HEK293T (cell line): ENCODE measurements at regions not wholly inside any gene's neighbourhood (a gene's known extent, or its start where the extent isn't known, plus 50 kb on each side); places are given as distances from the start of the nearest gene placed in this dataset.

Experiments used
- CTCF ChIA-PET: fragments of 350-600 bp; formaldehyde crosslinking; extraction: SDS; loops from one replicate; lab custom pipeline; 2021; ENCODE audit warnings: antibody characterized with exemption, inconsistent platforms; lab: Yijun Ruan, JAX
- POLR2A ChIA-PET: fragments of 350-600 bp; formaldehyde crosslinking; extraction: SDS; loops from one replicate; lab custom pipeline; 2020; ENCODE audit warnings: antibody characterized with exemption, inconsistent platforms; lab: Yijun Ruan, JAX
- DNase-seq: peaks from one replicate; pipeline ENCODE4 v3.0.0; 2012; ENCODE audit warnings: mixed read lengths; ENCODE audit errors: extremely low spot score
- ARNT ChIP-seq: fragments of 450-650 bp; IDR thresholded peaks from 2 replicates; pipeline ENCODE4 v1.6.1; 2017; ENCODE audit warnings: mild to moderate bottlenecking
- BHLHE40 ChIP-seq: fragments of 450-650 bp; IDR thresholded peaks from 2 replicates; pipeline ENCODE4 v1.6.1; 2016; ENCODE audit warnings: mild to moderate bottlenecking, moderate library complexity, borderline replicate concordance
- CTBP1 ChIP-seq: fragments of 450-650 bp; IDR thresholded peaks from 2 replicates; pipeline ENCODE4 v1.6.1; 2016; ENCODE audit warnings: borderline replicate concordance
- ELF4 ChIP-seq: fragments of 450-650 bp; IDR thresholded peaks from 2 replicates; pipeline ENCODE4 v1.6.1; 2017; ENCODE audit warnings: antibody characterized with exemption
- FOXA1 ChIP-seq: fragments of 450-650 bp; IDR thresholded peaks from 2 replicates; pipeline ENCODE4 v1.6.1; 2016; ENCODE audit warnings: mild to moderate bottlenecking
- FOXK2 ChIP-seq: fragments of 450-650 bp; IDR thresholded peaks from 2 replicates; pipeline ENCODE4 v1.6.1; 2016; ENCODE audit warnings: mild to moderate bottlenecking
- FOXM1 ChIP-seq: fragments of 450-650 bp; IDR thresholded peaks from 2 replicates; pipeline ENCODE4 v1.6.1; 2017; ENCODE audit warnings: mild to moderate bottlenecking, borderline replicate concordance
- HDGF ChIP-seq: fragments of 450-650 bp; IDR thresholded peaks from 2 replicates; pipeline ENCODE4 v1.6.1; 2017; ENCODE audit warnings: antibody characterized with exemption, borderline replicate concordance
- L3MBTL2 ChIP-seq: fragments of 450-650 bp; conservative IDR thresholded peaks from 2 replicates; pipeline ENCODE4 v1.6.1; 2016; ENCODE audit warnings: mild to moderate bottlenecking
- LEF1 ChIP-seq: fragments of 450-650 bp; IDR thresholded peaks from 2 replicates; pipeline ENCODE4 v1.6.1; 2017; ENCODE audit warnings: mild to moderate bottlenecking, borderline replicate concordance
- NFRKB ChIP-seq: fragments of 450-650 bp; IDR thresholded peaks from 2 replicates; pipeline ENCODE4 v1.6.1; 2016; ENCODE audit warnings: mild to moderate bottlenecking, moderate library complexity
- PKNOX1 ChIP-seq: fragments of 450-650 bp; IDR thresholded peaks from 2 replicates; pipeline ENCODE4 v1.6.1; 2016
- SP1 ChIP-seq: fragments of 450-650 bp; IDR thresholded peaks from 2 replicates; pipeline ENCODE4 v1.6.1; 2017
- SUZ12 ChIP-seq: fragments of 450-650 bp; IDR thresholded peaks from 2 replicates; pipeline ENCODE4 v1.6.1; 2016; ENCODE audit warnings: mild to moderate bottlenecking
- TARDBP ChIP-seq: fragments of 450-650 bp; IDR thresholded peaks from 2 replicates; pipeline ENCODE4 v1.6.1; 2016
- ZNF384 ChIP-seq: fragments of 450-650 bp; IDR thresholded peaks from 2 replicates; pipeline ENCODE4 v1.6.1; 2016

- no peak for DNase-seq
- TF ChIP-seq LEF1 (no peak), SUZ12 (no peak), FOXM1 (no peak), FOXK2 (no peak), TARDBP (no peak), NFRKB (no peak), ELF4 (no peak), HDGF (no peak), BHLHE40 (no peak), ZNF384 (no peak), SP1 (no peak), CTBP1 (no peak), FOXA1 (no peak), ARNT (no peak), PKNOX1 (no peak), L3MBTL2 (no peak)
Observed at GRCh38 chr2:172281648-172282570, 145.5 kb upstream of the ITGA6 start.

DNA sequence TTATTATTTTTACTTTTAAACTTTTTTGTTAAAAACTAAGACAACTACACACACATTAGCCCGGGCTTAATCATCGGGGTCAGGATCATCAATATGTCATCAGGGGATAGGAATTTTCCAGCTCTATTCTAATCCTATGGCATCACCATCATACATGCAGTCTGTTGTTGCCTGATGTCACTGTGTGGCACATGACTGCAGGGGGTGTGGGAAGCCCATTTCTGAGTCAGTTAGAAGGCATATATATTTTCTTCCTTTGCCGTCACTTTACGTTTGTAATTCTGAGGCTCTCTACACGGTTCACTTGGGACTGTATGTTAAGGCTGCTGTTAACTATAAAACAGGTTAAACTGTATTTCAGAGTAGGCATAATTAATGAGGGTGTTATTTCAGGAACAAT, 144.4 kb upstream of the ITGA6 start:
- CTCF ChIA-PET: no interaction called here
- POLR2A ChIA-PET: interaction anchor here (0.7 kb wide), 1 partner anchor 58 kb away, joined by 3 read pairs; no protein-coding TSS in a partner anchor
- DNase-seq: no peak
- no peak for TF ChIP-seq LEF1
- TF ChIP-seq FOXK2: no peak
- TF ChIP-seq PKNOX1: no peak
- no peak for TF ChIP-seq TARDBP
- TF ChIP-seq ZNF384: no peak
- TF ChIP-seq SP1: no peak
- TF ChIP-seq FOXM1: no peak
- no peak for TF ChIP-seq ARNT

More at GRCh38 chr2:172281648-172282570, 145.5 kb upstream of the ITGA6 start:
- ChIA-PET CTCF (interaction anchor here (0.8 to 1.5 kb wide), 2 partner anchors 26 to 180 kb away, joined by 3 to 5 read pairs; no protein-coding TSS in a partner anchor), POLR2A (interaction anchor here (0.5 kb wide), 1 partner anchor 293 kb away, joined by 4 read pairs; no protein-coding TSS in a partner anchor)

GRCh38 chr2:172283476-172283875, 143.9 kb upstream of the ITGA6 start:
- no peak for TF ChIP-seq ELF4
- no peak for TF ChIP-seq SP1
- TF ChIP-seq PKNOX1: no peak
- no peak for TF ChIP-seq ARNT
- no peak for TF ChIP-seq CTBP1
- TF ChIP-seq FOXA1: no peak
- no peak for TF ChIP-seq TARDBP
- no peak for TF ChIP-seq LEF1
- no peak for TF ChIP-seq FOXK2
- no peak for DNase-seq
- ChIA-PET POLR2A (interaction anchor here (0.7 kb wide), 1 partner anchor 59 kb away, joined by 3 read pairs; no protein-coding TSS in a partner anchor), CTCF (no interaction called here)

GRCh38 chr2:172284209-172284608, 143.2 kb upstream of the ITGA6 start:
- DNase-seq: no peak
- no peak for TF ChIP-seq CTBP1
- no peak for TF ChIP-seq FOXM1
- TF ChIP-seq ELF4: no peak
- no peak for TF ChIP-seq PKNOX1
- no peak for TF ChIP-seq TARDBP
- TF ChIP-seq FOXA1: no peak
- no peak for TF ChIP-seq ARNT
- no peak for TF ChIP-seq ZNF384
- no peak for TF ChIP-seq NFRKB
- TF ChIP-seq BHLHE40: no peak
- TF ChIP-seq SP1: no peak
- TF ChIP-seq L3MBTL2: no peak
- TF ChIP-seq FOXK2: no peak
- no peak for TF ChIP-seq HDGF
- TF ChIP-seq SUZ12: no peak
- TF ChIP-seq LEF1: no peak
- ChIA-PET POLR2A (no interaction called here), CTCF (no interaction called here)

DNA sequence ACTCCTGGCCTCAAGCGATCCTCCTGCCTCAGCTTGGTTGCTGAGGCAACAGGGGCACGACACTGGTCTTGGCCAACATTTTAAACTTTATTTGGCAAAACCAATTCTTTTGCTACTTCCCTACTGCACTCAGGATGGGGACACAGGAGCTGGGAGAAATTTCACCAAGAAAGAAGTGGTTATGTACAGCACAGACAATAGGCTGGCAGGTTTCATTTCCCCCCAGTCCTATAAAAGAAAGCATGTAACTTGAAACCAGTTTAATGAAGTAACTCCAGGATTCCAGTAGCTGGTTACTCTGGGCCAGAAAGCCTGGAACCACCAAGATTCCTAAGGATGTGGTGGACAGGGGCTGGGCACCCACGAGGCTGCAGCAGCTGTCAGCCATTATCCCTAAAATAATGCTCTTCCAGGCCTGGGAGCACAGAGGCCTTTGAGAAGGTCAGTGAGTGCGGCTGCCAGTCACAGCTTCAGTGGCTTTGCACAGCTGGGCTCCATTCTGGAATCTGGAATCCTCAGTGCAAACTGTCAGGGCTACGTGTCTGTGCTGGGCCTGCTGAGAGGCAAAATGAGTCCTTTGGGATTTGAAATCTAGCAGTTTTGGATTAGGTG, 142.3 kb upstream of the ITGA6 start:
- POLR2A ChIA-PET: no interaction called here
- TF ChIP-seq ELF4: no peak
- TF ChIP-seq PKNOX1: peak; percentile 79
- DNase-seq: peak; percentile 35
- CTCF ChIA-PET: interaction anchor here (0.9 kb wide), 1 partner anchor 182 kb away, joined by 3 read pairs; no protein-coding TSS in a partner anchor
